ENCODE measurements at regions not wholly inside any gene's neighbourhood (a gene's known extent, or its start where the extent isn't known, plus 50 kb on each side); places are given as distances from the start of the nearest gene placed in this dataset.

- DNase-seq (ENCODE audit: low spot score in 2 of 2): no peak
- H3K9me3 ChIP-seq: no peaks in the 10 kb centered on the region
- H3K36me3 ChIP-seq: no peaks in the 10 kb centered on the region
- H3K4me1 ChIP-seq: no peaks in the 10 kb centered on the region
- intact Hi-C loops (cut with DNase I): no loop called here
- no peak for TF ChIP-seq CTCF (IDR thresholded peaks at IDR 0.05)
- H3K27ac ChIP-seq: no peak overlapping the region
- no peak overlapping the region for H3K4me3 ChIP-seq
- H3K27me3 ChIP-seq: no peaks in the 10 kb centered on the region
Measured at GRCh38 chr4:28916585-28916984, 1803.6 kb upstream of the PCDH7 start.

GRCh38 chr4:28918871-28919270 lies 1801.3 kb upstream of the PCDH7 start:
- Histone ChIP-seq H3K27ac (no peak overlapping the region), H3K36me3 (no peaks in the 10 kb centered on the region), H3K4me3 (no peak overlapping the region), H3K9me3 (no peaks in the 10 kb centered on the region), H3K27me3 (no peaks in the 10 kb centered on the region), H3K4me1 (no peaks in the 10 kb centered on the region)
- no peak for DNase-seq (ENCODE audit: low spot score in 2 of 2)
- TF ChIP-seq CTCF (IDR thresholded peaks at IDR 0.05): no peak
- intact Hi-C loops (cut with DNase I): no loop called here

GRCh38 chr4:28921886-28922285 lies 1798.3 kb upstream of the PCDH7 start:
- Histone ChIP-seq H3K9me3 (no peaks in the 10 kb centered on the region), H3K4me3 (no peak overlapping the region), H3K36me3 (no peaks in the 10 kb centered on the region), H3K27me3 (no peaks in the 10 kb centered on the region), H3K4me1 (no peaks in the 10 kb centered on the region), H3K27ac (no peak overlapping the region)
- intact Hi-C loops (cut with DNase I): no loop called here
- TF ChIP-seq CTCF (IDR thresholded peaks at IDR 0.05): no peak
- no peak for DNase-seq (ENCODE audit: low spot score in 2 of 2)

GRCh38 chr4:28926156-28926555 lies 1794.0 kb upstream of the PCDH7 start:
- intact Hi-C loops (cut with DNase I): no loop called here
- no peak for TF ChIP-seq CTCF (IDR thresholded peaks at IDR 0.05)
- no peaks in the 10 kb centered on the region for H3K36me3 ChIP-seq
- H3K4me3 ChIP-seq: no peak overlapping the region
- H3K27me3 ChIP-seq: no peaks in the 10 kb centered on the region
- H3K27ac ChIP-seq: no peak overlapping the region
- no peaks in the 10 kb centered on the region for H3K9me3 ChIP-seq
- H3K4me1 ChIP-seq: no peaks in the 10 kb centered on the region
- no peak for DNase-seq (ENCODE audit: low spot score in 2 of 2)

GRCh38 chr4:28942631-28943030 lies 1777.5 kb upstream of the PCDH7 start:
- Histone ChIP-seq H3K4me1 (no peaks in the 10 kb centered on the region), H3K27me3 (no peaks in the 10 kb centered on the region), H3K36me3 (no peaks in the 10 kb centered on the region), H3K27ac (no peak overlapping the region), H3K4me3 (no peak overlapping the region), H3K9me3 (no peaks in the 10 kb centered on the region)
- intact Hi-C loops (cut with DNase I): no loop called here
- no peak for DNase-seq (ENCODE audit: low spot score in 2 of 2)
- TF ChIP-seq CTCF (IDR thresholded peaks at IDR 0.05): no peak

- no peak overlapping the region for H3K27ac ChIP-seq
- no peak for TF ChIP-seq CTCF (IDR thresholded peaks at IDR 0.05)
- no peaks in the 10 kb centered on the region for H3K9me3 ChIP-seq
- no peak overlapping the region for H3K4me3 ChIP-seq
- H3K4me1 ChIP-seq: no peaks in the 10 kb centered on the region
- H3K36me3 ChIP-seq: no peaks in the 10 kb centered on the region
- no peak for DNase-seq (ENCODE audit: low spot score in 2 of 2)
- no peaks in the 10 kb centered on the region for H3K27me3 ChIP-seq
- intact Hi-C loops (cut with DNase I): no loop called here
Measured at GRCh38 chr4:28947374-28947773, 1772.8 kb upstream of the PCDH7 start.

Data from ascending aorta (tissue), 2 donors.